Karpas-422 (cell line): ENCODE measurements at regions not wholly inside any gene's neighbourhood (a gene's known extent, or its start where the extent isn't known, plus 50 kb on each side); places are given as distances from the start of the nearest gene placed in this dataset.

Experiments
- DNase-seq: peaks from one replicate; pipeline ENCODE4 v3.0.0-alpha.2; 2015
- H2AFZ ChIP-seq: fragments of 200-600 bp; sonication (generic); 2 replicates; pipeline ENCODE4 v1.6.1; 2014; ENCODE audit warnings: antibody characterized with exemption, low read length, mixed read lengths
- H3K27ac ChIP-seq: fragments of 200-600 bp; sonication (generic); 2 replicates; pipeline ENCODE4 v1.5.1; 2014; ENCODE audit warnings: mild to moderate bottlenecking, low read length, moderate library complexity
- H3K27me3 ChIP-seq: fragments of 200-600 bp; sonication (generic); 2 replicates; pipeline ENCODE4 v1.6.1; 2014; ENCODE audit warnings: low read length, mixed read lengths
- H3K36me3 ChIP-seq: fragments of 200-600 bp; sonication (generic); 2 replicates; pipeline ENCODE4 v1.6.1; 2014; ENCODE audit warnings: low read length, mixed read lengths; ENCODE audit not compliant: insufficient read depth
- H3K4me1 ChIP-seq: fragments of 200-600 bp; sonication (generic); 2 replicates; pipeline ENCODE4 v1.6.1; 2014; ENCODE audit warnings: mild to moderate bottlenecking, low read length, mixed read lengths
- H3K4me2 ChIP-seq: fragments of 200-600 bp; sonication (generic); 2 replicates; pipeline ENCODE4 v1.6.1; 2014; ENCODE audit warnings: low read length, low read depth, mild to moderate bottlenecking; ENCODE audit not compliant: poor library complexity, severe bottlenecking
- H3K4me3 ChIP-seq: fragments of 200-600 bp; sonication (generic); 2 replicates; pipeline ENCODE4 v1.5.1; 2014; ENCODE audit warnings: mild to moderate bottlenecking, antibody characterized with exemption, low read length, mixed read lengths
- H3K79me2 ChIP-seq: fragments of 200-600 bp; sonication (generic); 2 replicates; pipeline ENCODE4 v1.6.1; 2014; ENCODE audit warnings: mild to moderate bottlenecking, low read length, mixed read lengths
- H3K9ac ChIP-seq: fragments of 200-600 bp; sonication (generic); 2 replicates; pipeline ENCODE4 v1.6.0; 2014; ENCODE audit warnings: low read length
- H3K9me2 ChIP-seq: fragments of 200-600 bp; sonication (generic), shearing (Covaris generic); replicated peaks from 2 replicates; pipeline ENCODE4 v1.6.0; 2014; ENCODE audit warnings: mild to moderate bottlenecking, low read length, moderate library complexity; ENCODE audit not compliant: insufficient read depth
- H3K9me3 ChIP-seq: fragments of 300-700, 200-600 bp; sonication (generic); 2 replicates; pipeline ENCODE4 v1.6.1; 2014; ENCODE audit warnings: low read length, mixed read lengths
- H4K20me1 ChIP-seq: fragments of 200-600 bp; sonication (generic); 2 replicates; pipeline ENCODE4 v1.6.1; 2014; ENCODE audit warnings: mild to moderate bottlenecking, antibody characterized with exemption, low read length, low read depth; ENCODE audit not compliant: insufficient read depth

- no peak overlapping the region for H3K27ac ChIP-seq
- H3K27me3 ChIP-seq: no peaks in the 10 kb centered on the region
- H3K9me2 ChIP-seq: no peaks in the 10 kb centered on the region
Observed at GRCh38 chr2:212733273-212733672, 194.7 kb upstream of the ERBB4 start.

GRCh38 chr2:212732860-212733259 lies 194.3 kb upstream of the ERBB4 start:
- Histone ChIP-seq H3K9me3 (no peaks in the 10 kb centered on the region; the same call in 1 of the 2 replicates), H3K9ac (no peak overlapping the region), H4K20me1 (no peaks in the 10 kb centered on the region), H3K27me3 (no peaks in the 10 kb centered on the region), H3K9me2 (no peaks in the 10 kb centered on the region), H3K27ac (no peak overlapping the region), H3K79me2 (no peaks in the 10 kb centered on the region), H3K36me3 (no peaks in the 10 kb centered on the region), H3K4me1 (no peaks in the 10 kb centered on the region), H3K4me3 (no peak overlapping the region), H2AFZ (no peak overlapping the region), H3K4me2 (no peak overlapping the region)
- no peak for DNase-seq

More at GRCh38 chr2:212733273-212733672, 194.7 kb upstream of the ERBB4 start:
- Histone ChIP-seq H3K79me2 (no peaks in the 10 kb centered on the region), H3K4me3 (no peak overlapping the region), H3K36me3 (no peaks in the 10 kb centered on the region), H3K9ac (no peak overlapping the region), H3K9me3 (no peaks in the 10 kb centered on the region; the same call in 1 of the 2 replicates), H4K20me1 (no peaks in the 10 kb centered on the region), H2AFZ (no peak overlapping the region), H3K4me1 (no peaks in the 10 kb centered on the region), H3K4me2 (no peak overlapping the region)
- no peak for DNase-seq

DNA sequence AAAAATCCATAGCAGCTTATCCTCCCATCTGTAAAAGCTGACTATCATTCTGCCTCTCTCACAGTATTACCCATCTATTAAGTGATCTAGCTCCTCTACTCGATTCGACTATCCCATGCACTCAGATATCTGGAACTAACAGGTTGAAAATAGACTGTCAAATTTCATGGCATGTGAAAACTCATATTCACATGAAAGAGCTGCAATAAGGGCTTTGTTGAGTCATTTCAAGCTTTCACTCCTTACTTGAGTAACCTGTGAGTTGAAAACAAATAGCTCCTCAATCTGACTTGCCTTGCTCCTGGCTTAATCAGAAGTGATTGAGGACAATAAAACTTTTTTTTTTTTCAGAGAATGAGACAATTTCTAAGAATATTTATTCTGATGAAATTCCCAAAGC lies 192.4 kb upstream of the ERBB4 start:
- Histone ChIP-seq H2AFZ (no peak overlapping the region), H3K4me2 (no peak overlapping the region), H3K9me3 (no peaks in the 10 kb centered on the region; the same call in 1 of the 2 replicates), H4K20me1 (no peaks in the 10 kb centered on the region), H3K36me3 (no peaks in the 10 kb centered on the region), H3K79me2 (no peaks in the 10 kb centered on the region), H3K27ac (no peak overlapping the region), H3K4me1 (no peaks in the 10 kb centered on the region), H3K4me3 (no peak overlapping the region), H3K9ac (no peak overlapping the region), H3K27me3 (no peaks in the 10 kb centered on the region), H3K9me2 (no peaks in the 10 kb centered on the region)
- DNase-seq: no peak

DNA sequence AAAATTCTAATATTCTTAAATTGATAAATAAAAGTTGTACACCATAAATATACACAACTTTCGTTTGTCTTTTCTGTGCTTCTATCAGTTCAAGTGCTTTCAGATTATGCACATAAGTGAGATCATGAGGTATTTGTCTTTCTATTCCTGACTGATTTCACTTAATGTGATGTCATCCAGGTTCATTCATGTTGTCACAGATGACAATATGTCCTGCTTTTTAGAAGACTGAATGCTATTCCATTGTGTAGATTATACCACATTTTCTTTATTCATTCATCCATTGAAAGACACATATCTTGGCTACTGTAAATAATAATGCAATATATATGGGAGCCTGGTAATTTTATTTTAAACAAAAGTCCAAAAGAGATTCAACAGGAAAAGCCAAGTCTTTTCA lies 190.1 kb upstream of the ERBB4 start:
- Histone ChIP-seq H3K27me3 (no peaks in the 10 kb centered on the region), H3K9me2 (no peaks in the 10 kb centered on the region), H3K36me3 (no peaks in the 10 kb centered on the region), H3K4me2 (no peak overlapping the region), H2AFZ (no peak overlapping the region), H3K27ac (no peak overlapping the region), H3K79me2 (no peaks in the 10 kb centered on the region), H3K9ac (no peak overlapping the region), H3K4me3 (no peak overlapping the region), H3K4me1 (no peaks in the 10 kb centered on the region), H3K9me3 (no peaks in the 10 kb centered on the region; the same call in 1 of the 2 replicates), H4K20me1 (no peaks in the 10 kb centered on the region)
- DNase-seq: no peak

DNA sequence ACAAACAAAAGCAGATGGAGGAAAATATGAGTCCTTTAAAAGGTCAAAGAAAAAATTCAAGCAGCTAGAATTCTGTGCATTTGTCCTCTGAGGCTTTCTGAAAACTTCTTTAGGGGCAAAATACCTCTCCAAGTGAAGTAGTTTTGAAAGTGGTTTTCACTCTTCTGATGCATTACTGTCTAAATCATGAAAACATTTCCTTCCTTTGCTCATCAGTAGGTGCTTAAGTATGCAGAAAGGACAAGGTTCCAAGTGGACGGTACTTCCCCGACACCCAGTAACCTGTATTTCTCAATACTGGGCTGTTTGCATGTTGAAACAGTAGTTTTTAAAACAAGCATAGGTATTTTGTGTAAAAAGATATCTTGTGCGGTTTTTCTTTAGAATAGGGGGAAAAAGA lies 189.1 kb upstream of the ERBB4 start:
- H3K9me3 ChIP-seq: no peaks in the 10 kb centered on the region; the same call in 1 of the 2 replicates
- H3K9ac ChIP-seq: no peak overlapping the region
- H3K79me2 ChIP-seq: no peaks in the 10 kb centered on the region
- H3K9me2 ChIP-seq: no peaks in the 10 kb centered on the region
- H4K20me1 ChIP-seq: no peaks in the 10 kb centered on the region
- DNase-seq: no peak
- H2AFZ ChIP-seq: no peak overlapping the region
- H3K4me3 ChIP-seq: no peak overlapping the region
- H3K4me1 ChIP-seq: no peaks in the 10 kb centered on the region
- no peaks in the 10 kb centered on the region for H3K27me3 ChIP-seq
- H3K4me2 ChIP-seq: no peak overlapping the region
- no peaks in the 10 kb centered on the region for H3K36me3 ChIP-seq
- H3K27ac ChIP-seq: no peak overlapping the region

- H3K9ac ChIP-seq: no peak overlapping the region
- no peak for DNase-seq
- no peak overlapping the region for H3K4me3 ChIP-seq
- H3K9me3 ChIP-seq: no peaks in the 10 kb centered on the region; the same call in 1 of the 2 replicates
- H3K79me2 ChIP-seq: no peaks in the 10 kb centered on the region
- no peaks in the 10 kb centered on the region for H4K20me1 ChIP-seq
- H3K27me3 ChIP-seq: no peaks in the 10 kb centered on the region
- no peaks in the 10 kb centered on the region for H3K36me3 ChIP-seq
- H3K4me2 ChIP-seq: no peak overlapping the region
- H3K4me1 ChIP-seq: no peaks in the 10 kb centered on the region
- no peak overlapping the region for H3K27ac ChIP-seq
- no peak overlapping the region for H2AFZ ChIP-seq
- H3K9me2 ChIP-seq: no peaks in the 10 kb centered on the region
Observed at GRCh38 chr2:212726403-212726802, 187.8 kb upstream of the ERBB4 start.

GRCh38 chr2:212725180-212725579 lies 186.6 kb upstream of the ERBB4 start:
- Histone ChIP-seq H3K4me3 (no peak overlapping the region), H3K4me2 (no peak overlapping the region), H3K9ac (no peak overlapping the region), H4K20me1 (no peaks in the 10 kb centered on the region), H3K79me2 (no peaks in the 10 kb centered on the region), H3K27me3 (no peaks in the 10 kb centered on the region), H3K27ac (no peak overlapping the region), H3K9me2 (no peaks in the 10 kb centered on the region), H3K9me3 (no peaks in the 10 kb centered on the region; the same call in 1 of the 2 replicates), H3K36me3 (no peaks in the 10 kb centered on the region), H3K4me1 (no peaks in the 10 kb centered on the region), H2AFZ (no peak overlapping the region)
- DNase-seq: no peak

GRCh38 chr2:212723226-212723625 lies 184.6 kb upstream of the ERBB4 start:
- no peaks in the 10 kb centered on the region for H3K36me3 ChIP-seq
- no peak overlapping the region for H3K27ac ChIP-seq
- H3K4me1 ChIP-seq: no peaks in the 10 kb centered on the region
- H3K4me3 ChIP-seq: no peak overlapping the region
- DNase-seq: no peak
- H3K9me2 ChIP-seq: no peaks in the 10 kb centered on the region
- H3K79me2 ChIP-seq: no peaks in the 10 kb centered on the region
- no peak overlapping the region for H2AFZ ChIP-seq
- H3K4me2 ChIP-seq: no peak overlapping the region
- no peaks in the 10 kb centered on the region for H4K20me1 ChIP-seq
- no peak overlapping the region for H3K9ac ChIP-seq
- no peaks in the 10 kb centered on the region for H3K27me3 ChIP-seq
- no peaks in the 10 kb centered on the region for H3K9me3 ChIP-seq

- H3K27ac ChIP-seq: no peak overlapping the region
- H2AFZ ChIP-seq: no peak overlapping the region
- no peak overlapping the region for H3K4me2 ChIP-seq
- no peaks in the 10 kb centered on the region for H3K9me2 ChIP-seq
- H3K36me3 ChIP-seq: no peaks in the 10 kb centered on the region
- H3K27me3 ChIP-seq: no peaks in the 10 kb centered on the region
- no peaks in the 10 kb centered on the region for H3K9me3 ChIP-seq
- H4K20me1 ChIP-seq: no peaks in the 10 kb centered on the region
- DNase-seq: no peak
- H3K4me1 ChIP-seq: no peaks in the 10 kb centered on the region
- no peak overlapping the region for H3K9ac ChIP-seq
- H3K79me2 ChIP-seq: no peaks in the 10 kb centered on the region
- no peak overlapping the region for H3K4me3 ChIP-seq
Observed at GRCh38 chr2:212722046-212722445, 183.4 kb upstream of the ERBB4 start.
